ENCODE measurements at regions not wholly inside any gene's neighbourhood (a gene's known extent, or its start where the extent isn't known, plus 50 kb on each side); places are given as distances from the start of the nearest gene placed in this dataset.
"Not testable (repeated sequence)": the region's sequence is repeated elsewhere in the genome, so short reads cannot be mapped to it uniquely, and the experiment has no call there.

GRCh38 chr12:91460469-91460868, 277.9 kb upstream of the DCN start:
- DNase-seq (ENCODE audit: low read depth), result no peak

- no peak for DNase-seq (ENCODE audit: low read depth)
These were observed 272.7 kb upstream of the DCN start for GRCh38 chr12:91455321-91455720.

DNA sequence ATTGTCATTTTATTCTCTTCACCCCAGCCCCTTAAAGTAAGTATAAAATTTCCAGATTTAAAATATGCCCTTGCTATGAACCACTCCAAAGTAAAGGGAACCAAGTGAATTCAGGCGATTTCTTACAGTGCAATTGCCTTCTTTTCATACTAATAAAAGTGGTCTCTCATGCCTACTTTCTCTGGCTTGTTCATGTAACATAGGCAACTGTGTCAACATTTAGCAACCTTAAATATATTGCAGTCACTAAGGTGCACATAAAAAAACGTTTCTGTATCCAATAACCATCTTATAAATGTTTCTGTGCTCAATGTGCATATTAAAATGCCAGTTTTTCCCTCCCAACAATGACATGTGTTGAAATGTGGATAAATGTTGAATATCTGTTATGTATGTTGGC, 271.6 kb upstream of the DCN start:
- no peak for DNase-seq (ENCODE audit: low read depth)

DNA sequence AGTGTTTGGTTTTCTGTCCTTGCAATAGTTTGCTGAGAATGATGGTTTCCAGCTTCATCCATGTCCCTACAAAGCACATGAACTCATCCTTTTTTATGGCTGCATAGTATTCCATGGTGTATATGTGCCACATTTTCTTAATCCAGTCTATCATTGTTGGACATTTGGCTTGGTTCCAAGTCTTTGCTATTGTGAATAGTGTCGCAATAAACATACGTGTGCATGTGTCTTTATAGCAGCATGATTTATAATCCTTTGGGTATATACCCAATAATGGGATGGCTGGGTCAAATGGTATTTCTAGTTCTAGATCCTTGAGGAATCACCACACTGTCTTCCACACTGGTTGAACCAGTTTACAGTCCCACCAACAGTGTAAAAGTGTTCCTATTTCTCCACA, 269.8 kb upstream of the DCN start:
- DNase-seq (ENCODE audit: low read depth), result not testable (repeated sequence)

- no peak for DNase-seq (ENCODE audit: low read depth)
These were observed 259.7 kb upstream of the DCN start for GRCh38 chr12:91441993-91442952.

- DNase-seq (ENCODE audit: low read depth), result no peak
These were observed 258.6 kb upstream of the DCN start for GRCh38 chr12:91441246-91441645.

- no peak for DNase-seq (ENCODE audit: low read depth)
These were observed 251.5 kb upstream of the DCN start for GRCh38 chr12:91434081-91434480.

DNA sequence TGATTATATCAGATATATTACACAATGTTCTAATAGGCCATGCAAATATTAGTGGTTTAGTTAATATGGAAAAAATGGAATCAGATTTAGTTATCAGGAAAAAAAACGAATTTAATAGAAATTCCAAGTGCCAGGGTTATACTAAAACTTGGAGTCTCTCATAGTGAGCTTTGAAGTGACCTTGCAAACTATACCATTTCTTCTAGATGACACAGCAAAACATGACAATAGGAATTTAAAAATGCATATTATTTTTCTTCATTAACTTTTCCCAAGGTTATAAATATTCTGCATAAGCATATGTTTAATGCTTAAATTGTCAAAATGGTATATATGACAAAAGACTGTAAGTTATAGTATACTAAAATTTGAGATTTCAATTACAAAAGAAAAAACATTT, 250.1 kb upstream of the DCN start:
- no peak for DNase-seq (ENCODE audit: low read depth)

GRCh38 chr12:91432089-91432488, 249.5 kb upstream of the DCN start:
- peak; percentile 6 for DNase-seq (ENCODE audit: low read depth)

GRCh38 chr12:91424506-91424905, 241.9 kb upstream of the DCN start:
- no peak for DNase-seq (ENCODE audit: low read depth)

DNA sequence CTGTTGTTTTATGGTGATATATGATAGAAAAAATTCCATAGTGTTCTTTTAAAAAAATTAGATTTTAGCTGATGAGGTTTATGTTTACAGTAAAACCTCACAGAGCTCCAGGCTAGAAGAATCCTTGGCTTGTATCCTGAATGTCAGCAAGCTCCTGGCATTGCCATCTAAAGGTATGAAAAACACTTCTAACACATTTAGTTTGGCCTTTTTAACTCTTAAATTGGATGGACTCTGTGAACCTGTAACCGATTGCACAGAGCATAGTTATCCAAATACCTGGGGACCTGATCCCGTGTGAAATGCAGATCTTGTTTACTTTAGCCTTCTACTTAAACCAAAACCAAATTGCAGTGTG, 241.1 kb upstream of the DCN start:
- DNase-seq (ENCODE audit: low read depth), result no peak

DNA sequence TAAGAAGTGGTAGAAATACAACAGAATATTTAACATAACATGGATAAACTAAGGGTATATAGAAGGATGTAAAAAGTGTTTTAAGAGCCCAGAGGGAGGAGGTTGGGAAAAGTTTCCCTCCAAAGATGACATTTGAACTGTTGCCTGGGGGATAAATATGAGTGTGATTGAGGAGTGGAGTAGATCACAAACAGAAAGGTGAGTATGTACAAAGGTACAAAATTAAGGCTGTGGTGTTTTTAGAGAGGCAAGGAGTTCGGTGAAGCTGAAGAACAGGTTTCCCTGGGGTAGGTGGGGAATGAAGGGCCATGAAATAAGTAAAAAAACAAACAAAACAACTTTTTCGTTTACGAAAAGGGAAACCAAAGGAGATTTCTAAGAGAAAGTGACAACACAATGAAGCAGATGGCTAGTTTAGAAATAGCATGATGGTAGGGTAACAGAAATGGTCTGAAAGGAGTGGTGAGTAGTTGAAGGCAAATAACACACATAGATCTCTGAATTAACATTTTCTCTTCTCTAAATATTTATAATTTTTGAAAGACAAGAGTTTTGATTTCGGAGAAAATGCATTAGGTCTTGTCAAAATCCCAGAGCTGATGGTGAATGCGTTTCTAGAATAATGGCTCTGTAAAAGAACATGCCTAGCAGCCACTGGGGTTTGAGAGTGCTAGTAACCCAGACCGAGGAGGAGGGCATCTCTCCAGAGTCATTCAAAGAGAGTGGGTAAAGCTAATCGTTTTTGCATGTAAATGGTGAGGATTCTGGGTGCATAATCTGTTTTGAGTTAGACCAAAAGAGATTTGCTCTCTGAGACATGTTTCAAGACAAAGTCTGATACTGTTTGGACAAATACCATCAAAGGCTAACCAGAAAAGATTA, 240.4 kb upstream of the DCN start:
- no peak for DNase-seq (ENCODE audit: low read depth)

DNA sequence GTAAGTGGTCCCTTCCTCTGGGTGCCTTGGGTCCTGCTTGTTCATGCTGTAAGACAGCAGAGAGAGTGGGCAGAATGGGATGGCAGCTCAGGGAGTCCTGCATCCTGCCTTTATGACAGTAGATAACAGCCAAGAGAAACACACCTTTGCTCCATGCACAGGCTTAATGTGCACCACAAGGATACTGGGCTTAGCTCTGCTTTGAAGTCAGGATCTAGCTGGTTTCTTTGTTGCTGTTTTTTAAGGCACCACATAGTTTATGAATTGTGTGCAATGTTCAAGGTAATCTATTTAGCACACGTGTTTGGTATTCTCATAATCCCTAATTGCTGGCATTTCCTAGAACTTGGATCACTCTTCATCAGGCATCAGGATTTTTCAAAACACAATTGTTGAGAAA, 239.5 kb upstream of the DCN start:
- DNase-seq (ENCODE audit: low read depth), result no peak

DNA sequence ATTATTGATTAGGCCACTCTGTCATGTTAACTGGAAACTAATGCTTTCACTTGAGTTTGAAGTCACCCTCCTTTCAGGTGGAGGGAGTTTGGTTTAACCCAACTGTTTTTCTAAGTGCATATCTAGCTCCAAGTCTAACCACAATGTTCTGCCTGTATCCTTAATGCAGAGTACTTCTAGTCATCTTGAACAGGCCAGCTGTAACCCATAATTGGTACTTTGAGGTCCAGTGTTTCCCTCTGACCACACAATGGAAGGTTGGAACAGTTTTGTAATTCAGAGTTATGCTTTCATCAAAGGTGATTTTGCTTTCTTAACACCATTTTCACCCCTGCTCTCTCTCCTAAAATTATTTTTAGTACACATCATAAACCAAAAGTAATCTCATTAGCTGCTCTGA, 237.2 kb upstream of the DCN start:
- DNase-seq (ENCODE audit: low read depth), result no peak

- DNase-seq (ENCODE audit: low read depth), result no peak
These were observed 235.8 kb upstream of the DCN start for GRCh38 chr12:91418221-91419090.

DNA sequence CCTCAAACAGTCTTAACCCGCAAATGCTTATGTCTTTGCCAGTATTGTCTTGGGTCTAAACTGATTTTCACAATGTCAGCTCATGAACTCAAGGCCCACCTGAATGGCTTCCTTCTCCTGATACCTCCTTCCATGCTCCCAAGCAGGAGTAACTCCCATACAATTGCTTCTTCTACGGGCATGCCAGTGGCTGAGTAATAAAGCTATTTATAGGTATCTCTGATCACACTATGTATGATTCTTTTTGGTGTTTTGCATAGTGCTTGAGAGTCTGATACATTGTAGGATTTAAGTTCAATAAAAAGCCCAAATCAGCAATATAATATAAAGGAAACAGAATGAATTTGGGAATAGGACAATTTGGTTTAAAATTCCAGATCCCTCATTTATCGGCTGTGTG, 235.0 kb upstream of the DCN start:
- no peak for DNase-seq (ENCODE audit: low read depth)

DNA sequence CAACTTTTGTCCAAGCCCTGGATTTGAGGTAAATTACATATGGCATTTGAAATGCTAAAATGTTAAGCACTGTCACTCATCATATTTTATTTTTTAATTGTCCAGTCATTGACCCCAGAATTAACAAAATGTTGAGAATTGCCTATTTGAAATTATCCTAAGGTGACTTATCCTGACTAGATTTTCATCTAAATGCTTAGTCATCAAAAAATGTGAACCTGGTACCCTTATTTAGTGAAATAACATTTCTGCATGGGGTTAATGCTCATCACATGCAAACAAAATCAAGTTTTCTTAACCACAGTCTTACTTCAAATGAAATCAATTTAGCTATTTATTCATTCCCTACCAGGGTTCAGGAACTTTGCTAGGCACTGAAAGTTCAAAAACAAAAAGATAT, 232.0 kb upstream of the DCN start:
- no peak for DNase-seq (ENCODE audit: low read depth)

GRCh38 chr12:91413581-91414546, 231.2 kb upstream of the DCN start:
- peak; percentile 13 for DNase-seq (ENCODE audit: low read depth)

DNA sequence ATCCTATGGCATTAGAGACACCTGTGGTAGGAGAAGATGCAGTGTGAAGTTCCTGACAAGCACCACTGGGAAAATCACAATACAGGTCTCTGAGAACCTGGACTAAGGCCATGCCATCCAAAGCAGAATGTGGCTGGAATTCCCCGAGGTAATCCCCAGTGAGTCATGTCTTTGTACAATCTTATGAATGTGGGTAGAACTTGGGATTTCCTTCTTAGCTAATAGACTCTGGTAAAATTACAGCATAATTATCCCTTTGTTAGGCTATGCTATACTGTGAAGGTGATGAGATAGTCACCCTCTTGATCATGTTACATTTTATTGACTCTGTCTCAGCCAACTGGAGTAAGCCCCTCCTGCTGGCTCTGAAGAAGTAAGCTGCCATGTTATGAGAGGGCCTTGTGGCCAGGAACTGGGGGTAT, 224.3 kb upstream of the DCN start:
- peak; percentile 66 for DNase-seq (ENCODE audit: low read depth)

- DNase-seq (ENCODE audit: low read depth), result peak; percentile 4
These were observed 221.8 kb upstream of the DCN start for GRCh38 chr12:91404441-91404840.

DNA sequence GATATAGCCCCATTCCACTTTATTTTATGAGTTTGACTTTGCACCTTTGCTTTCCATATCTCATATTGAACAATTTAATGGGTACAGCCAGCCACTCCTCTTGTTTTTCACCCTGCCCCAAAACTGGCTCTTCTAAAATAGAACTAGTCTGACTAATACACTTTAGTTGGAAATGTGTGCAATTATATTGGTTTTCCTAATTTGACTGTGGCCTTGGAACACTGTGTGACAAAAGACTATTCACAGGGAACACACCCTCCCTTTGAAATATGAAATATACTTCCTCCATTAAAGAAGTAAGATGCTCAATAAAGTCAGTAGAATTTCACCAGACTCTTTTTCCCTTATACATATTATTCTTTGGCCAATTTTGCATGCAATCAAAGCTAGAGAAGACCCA, 218.6 kb upstream of the DCN start:
- no peak for DNase-seq (ENCODE audit: low read depth)

All from Daoy (cell line).